Kidney (tissue), 13 donors: ENCODE measurements at regions not wholly inside any gene's neighbourhood (a gene's known extent, or its start where the extent isn't known, plus 50 kb on each side); places are given as distances from the start of the nearest gene placed in this dataset.

Experiments used
- DNase-seq, 5 donors: peaks; one replicate each; pipeline ENCODE4 v3.0.0-alpha.2; 2013 to 2020
- FAIRE-seq: peaks from 2 replicates; lab custom pipeline; 2012; peaks lifted over from hg19 to GRCh38; lab: Jason Lieb, UNC
- H3K27ac ChIP-seq, 2 donors: one replicate each; pipeline ENCODE4 v1.7.0; 2013; ENCODE audit warnings: low read depth in 2 of 2, low read length in 2 of 2, inconsistent platforms in 1 of 2
- H3K27me3 ChIP-seq: one replicate; pipeline ENCODE4 v1.7.1; 2013; ENCODE audit warnings: low read length, inconsistent platforms; ENCODE audit not compliant: control insufficient read depth, insufficient read depth
- H3K36me3 ChIP-seq, 3 donors: one replicate each; pipeline versions ENCODE4 v1.7.0 to v1.7.1; 2013; ENCODE audit warnings: low read length in 3 of 3, control low read depth in 1 of 3, inconsistent platforms in 1 of 3; ENCODE audit not compliant: insufficient read depth in 3 of 3, control insufficient read depth in 2 of 3
- H3K4me1 ChIP-seq, 3 donors: one replicate each; pipeline versions ENCODE4 v1.7.0 to v1.7.1; 2013; ENCODE audit warnings: low read length in 3 of 3, inconsistent platforms in 1 of 3, low read depth in 1 of 3; ENCODE audit not compliant: control insufficient read depth in 2 of 3, insufficient read depth in 2 of 3
- H3K4me3 ChIP-seq, 3 donors: one replicate each; pipeline versions ENCODE4 v1.7.0 to v1.8.1; 2013; ENCODE audit warnings: low read length in 3 of 3, control low read depth in 1 of 3, inconsistent platforms in 1 of 3
- H3K9ac ChIP-seq, 3 donors: one replicate each; pipeline versions ENCODE4 v1.7.0 to v1.7.1; 2013; ENCODE audit warnings: low read length in 3 of 3, control low read depth in 1 of 3, inconsistent platforms in 1 of 3
- H3K9me3 ChIP-seq, 3 donors: one replicate each; pipeline versions ENCODE4 v1.7.0 to v1.7.1; 2013; ENCODE audit warnings: low read length in 3 of 3, control low read depth in 1 of 3, inconsistent platforms in 1 of 3; ENCODE audit not compliant: control insufficient read depth in 2 of 3, insufficient read depth in 1 of 3
- CTCF ChIP-seq: IDR thresholded peaks from 3 replicates; pipeline ENCODE4 v1.5.1; 2012; ENCODE audit warnings: mild to moderate bottlenecking, moderate library complexity, borderline replicate concordance; ENCODE audit not compliant: insufficient read depth; ENCODE audit errors: extremely low read depth
- intact Hi-C: fragments of 100-400 bp; cut with DNase I; formaldehyde crosslinking; loops from one replicate; pipeline ENCODE4 v1.11.1; 2022
- donor health status: control.
- donor health status: control.
- donor health status: control.
- donor health status: control.
- donor health status: control.
- donor health status: DM: yes; HTN: yes; CAD: no.
- donor health status: Normal renal cell carcinoma (clear cell type).

- DNase-seq (no peak), FAIRE-seq (no peak)
- Histone ChIP-seq H3K9ac (no peak overlapping the region), H3K4me1 (no peaks in the 10 kb centered on the region), H3K27ac (no peak overlapping the region), H3K4me3 (no peak overlapping the region), H3K36me3 (no peaks in the 10 kb centered on the region), H3K9me3 (no peaks in the 10 kb centered on the region), H3K27me3 (no peaks in the 10 kb centered on the region)
- TF ChIP-seq CTCF = no peak
- intact Hi-C loops = no loop called here
Observed at GRCh38 chr5:60489856-60490255, 210.1 kb downstream of the DEPDC1B start.

DNA sequence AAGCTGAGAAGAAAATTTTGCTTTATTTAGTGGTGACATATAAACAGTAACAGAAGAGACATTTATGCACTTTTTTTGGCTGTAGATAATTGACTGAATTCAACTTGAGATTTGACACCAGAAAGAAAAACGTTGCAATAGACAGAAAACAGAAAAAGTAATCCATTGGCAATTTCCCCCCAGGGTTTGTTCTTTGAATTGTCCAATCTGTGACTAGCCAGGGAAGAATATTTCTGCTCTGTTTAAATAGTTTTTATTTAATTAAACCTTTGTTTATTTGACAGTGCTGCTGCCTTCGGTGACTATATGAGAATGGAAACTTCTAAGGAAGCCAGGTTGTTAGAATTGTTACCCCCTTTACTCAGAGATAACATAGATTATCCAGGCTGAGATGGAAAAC lies 210.6 kb downstream of the DEPDC1B start:
- no peak overlapping the region for H3K9ac ChIP-seq
- no peak for TF ChIP-seq CTCF
- no peak overlapping the region for H3K4me3 ChIP-seq
- intact Hi-C loops = no loop called here
- no peaks in the 10 kb centered on the region for H3K27me3 ChIP-seq
- no peak overlapping the region for H3K27ac ChIP-seq
- FAIRE-seq = no peak
- DNase-seq = no peak
- no peaks in the 10 kb centered on the region for H3K4me1 ChIP-seq
- H3K36me3 ChIP-seq = no peaks in the 10 kb centered on the region
- H3K9me3 ChIP-seq = no peaks in the 10 kb centered on the region

DNA sequence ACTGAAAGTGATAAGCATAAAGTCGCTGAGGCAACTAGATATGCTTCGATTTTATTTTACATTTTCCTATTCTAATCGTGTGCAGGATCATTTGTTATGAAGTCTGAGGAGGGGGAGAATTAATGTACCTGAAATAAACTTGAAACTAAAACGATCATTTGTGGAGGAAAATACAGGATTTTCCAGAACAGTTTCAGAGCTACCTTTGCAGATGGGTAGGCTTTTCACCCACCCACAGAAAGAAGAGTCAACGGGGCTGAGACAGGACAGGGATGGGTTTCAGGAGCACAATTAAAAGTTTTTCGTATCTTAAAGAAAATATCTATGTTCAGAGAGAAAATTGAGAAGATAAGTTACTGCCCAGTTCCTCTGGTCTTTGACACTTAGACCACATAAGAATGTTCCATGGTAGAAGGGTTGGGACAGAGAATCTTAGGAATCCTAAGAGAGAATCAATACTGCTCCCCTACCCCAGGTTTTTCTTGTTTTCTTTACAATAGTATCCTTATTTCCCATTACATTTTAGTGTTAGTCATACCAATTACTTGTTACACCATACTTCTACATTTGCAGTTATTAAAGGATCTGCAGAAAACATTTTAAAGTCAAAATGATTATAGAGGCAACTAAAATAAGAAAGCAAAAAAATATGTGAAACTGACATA lies 211.4 kb downstream of the DEPDC1B start:
- no peak for FAIRE-seq
- intact Hi-C loops = no loop called here

More for the DNA sequence above, 211.4 kb downstream of the DEPDC1B start:
- Histone ChIP-seq H3K27me3 (no peaks in the 10 kb centered on the region), H3K9me3 (no peaks in the 10 kb centered on the region), H3K9ac (no peak overlapping the region), H3K36me3 (no peaks in the 10 kb centered on the region), H3K27ac (no peak overlapping the region), H3K4me3 (peak overlapping the region in 2 of 3 donors; percentile 47 to 62), H3K4me1 (no peaks in the 10 kb centered on the region)
- DNase-seq = no peak
- TF ChIP-seq CTCF = no peak
